ENCODE measurements at regions not wholly inside any gene's neighbourhood (a gene's known extent, or its start where the extent isn't known, plus 50 kb on each side); places are given as distances from the start of the nearest gene placed in this dataset.

GRCh38 chr15:45884755-45885445 is 250.1 kb downstream of the SQOR start:
- TF ChIP-seq EZH2 (IDR thresholded peaks at IDR 0.05; ENCODE audit: borderline replicate concordance, low read depth, low read length, poor library complexity, severe bottlenecking) (no peak), CTCF (conservative IDR thresholded peaks at IDR 0.05; ENCODE audit: low read depth, low read length) (no peak)
